IPS DF 19.7 (cell line): ENCODE measurements at regions not wholly inside any gene's neighbourhood (a gene's known extent, or its start where the extent isn't known, plus 50 kb on each side); places are given as distances from the start of the nearest gene placed in this dataset.

ENCODE experiments used
- DNase-seq: peaks from one replicate; pipeline ENCODE4 v3.0.0-alpha.2; 2013; ENCODE audit warnings: low read depth, low spot score

GRCh38 chr15:66929843-66930402 lies 135.5 kb upstream of the SMAD3 start:
- DNase-seq = no peak

- DNase-seq = no peak
These were observed 133.4 kb upstream of the SMAD3 start for GRCh38 chr15:66931768-66932633.

GRCh38 chr15:66932634-66933024 lies 132.8 kb upstream of the SMAD3 start:
- no peak for DNase-seq

GRCh38 chr15:66933932-66934867 lies 131.2 kb upstream of the SMAD3 start:
- DNase-seq = no peak

GRCh38 chr15:66934868-66935520 lies 130.4 kb upstream of the SMAD3 start:
- no peak for DNase-seq

- no peak for DNase-seq
These were observed 129.7 kb upstream of the SMAD3 start for GRCh38 chr15:66935688-66936087.

- no peak for DNase-seq
These were observed 129.1 kb upstream of the SMAD3 start for GRCh38 chr15:66936109-66936860.

GRCh38 chr15:66936861-66937582 lies 128.4 kb upstream of the SMAD3 start:
- no peak for DNase-seq

GRCh38 chr15:66937588-66937987 lies 127.8 kb upstream of the SMAD3 start:
- DNase-seq = no peak

- DNase-seq = no peak
These were observed 127.1 kb upstream of the SMAD3 start for GRCh38 chr15:66938114-66938830.

- DNase-seq = no peak
These were observed 126.4 kb upstream of the SMAD3 start for GRCh38 chr15:66939016-66939415.

GRCh38 chr15:66939451-66940023 lies 125.9 kb upstream of the SMAD3 start:
- DNase-seq = no peak

GRCh38 chr15:66940368-66940767 lies 125.0 kb upstream of the SMAD3 start:
- no peak for DNase-seq

GRCh38 chr15:66941108-66941711 lies 124.2 kb upstream of the SMAD3 start:
- no peak for DNase-seq

- no peak for DNase-seq
These were observed 123.6 kb upstream of the SMAD3 start for GRCh38 chr15:66941791-66942190.

- no peak for DNase-seq
These were observed 122.6 kb upstream of the SMAD3 start for GRCh38 chr15:66942649-66943390.

GRCh38 chr15:66943456-66944095 lies 121.8 kb upstream of the SMAD3 start:
- no peak for DNase-seq

- no peak for DNase-seq
These were observed 121.3 kb upstream of the SMAD3 start for GRCh38 chr15:66944121-66944520.
